ENCODE measurements at regions not wholly inside any gene's neighbourhood (a gene's known extent, or its start where the extent isn't known, plus 50 kb on each side); places are given as distances from the start of the nearest gene placed in this dataset.
"Not testable (repeated sequence)": the region's sequence is repeated elsewhere in the genome, so short reads cannot be mapped to it uniquely, and the experiment has no call there.

DNA sequence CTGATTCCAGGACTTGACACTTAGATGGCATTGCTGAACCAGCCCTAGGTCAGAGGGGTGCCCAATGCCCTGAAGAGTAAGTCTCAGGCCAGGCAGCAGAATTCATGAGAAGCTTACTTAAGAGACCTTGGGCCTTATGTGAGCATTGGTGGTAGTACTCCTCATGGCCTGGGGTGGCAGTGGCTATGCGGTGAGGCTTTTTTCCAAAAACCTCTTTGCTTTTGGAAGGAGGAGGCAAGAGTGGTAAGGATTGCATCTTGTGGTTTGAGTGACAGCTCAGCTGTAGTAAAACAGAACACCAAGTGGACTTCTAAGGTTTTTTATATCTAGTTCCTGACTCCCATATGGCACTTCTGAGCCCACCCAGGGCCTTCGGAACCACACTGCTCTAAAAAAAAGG lies 459.0 kb upstream of the STEAP1 start:
- TF ChIP-seq, protein P1, sequence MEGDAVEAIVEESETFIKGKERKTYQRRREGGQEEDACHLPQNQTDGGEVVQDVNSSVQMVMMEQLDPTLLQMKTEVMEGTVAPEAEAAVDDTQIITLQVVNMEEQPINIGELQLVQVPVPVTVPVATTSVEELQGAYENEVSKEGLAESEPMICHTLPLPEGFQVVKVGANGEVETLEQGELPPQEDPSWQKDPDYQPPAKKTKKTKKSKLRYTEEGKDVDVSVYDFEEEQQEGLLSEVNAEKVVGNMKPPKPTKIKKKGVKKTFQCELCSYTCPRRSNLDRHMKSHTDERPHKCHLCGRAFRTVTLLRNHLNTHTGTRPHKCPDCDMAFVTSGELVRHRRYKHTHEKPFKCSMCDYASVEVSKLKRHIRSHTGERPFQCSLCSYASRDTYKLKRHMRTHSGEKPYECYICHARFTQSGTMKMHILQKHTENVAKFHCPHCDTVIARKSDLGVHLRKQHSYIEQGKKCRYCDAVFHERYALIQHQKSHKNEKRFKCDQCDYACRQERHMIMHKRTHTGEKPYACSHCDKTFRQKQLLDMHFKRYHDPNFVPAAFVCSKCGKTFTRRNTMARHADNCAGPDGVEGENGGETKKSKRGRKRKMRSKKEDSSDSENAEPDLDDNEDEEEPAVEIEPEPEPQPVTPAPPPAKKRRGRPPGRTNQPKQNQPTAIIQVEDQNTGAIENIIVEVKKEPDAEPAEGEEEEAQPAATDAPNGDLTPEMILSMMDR (IDR thresholded peaks at IDR 0.05; ENCODE audit: low read depth, low read length) = no peak
- Histone ChIP-seq H3K27me3 (ENCODE audit: insufficient read depth, low read depth, severe bottlenecking) (no peaks in the 10 kb centered on the region), H3K4me3 (ENCODE audit: low read depth, low read length) (no peak overlapping the region), H3K36me3 (no peaks in the 10 kb centered on the region), H3K27ac (no peak overlapping the region), H3K9me3 (ENCODE audit: severe bottlenecking) (peaks cover 3% of the 10 kb centered on the region)
- no peak for DNase-seq

DNA sequence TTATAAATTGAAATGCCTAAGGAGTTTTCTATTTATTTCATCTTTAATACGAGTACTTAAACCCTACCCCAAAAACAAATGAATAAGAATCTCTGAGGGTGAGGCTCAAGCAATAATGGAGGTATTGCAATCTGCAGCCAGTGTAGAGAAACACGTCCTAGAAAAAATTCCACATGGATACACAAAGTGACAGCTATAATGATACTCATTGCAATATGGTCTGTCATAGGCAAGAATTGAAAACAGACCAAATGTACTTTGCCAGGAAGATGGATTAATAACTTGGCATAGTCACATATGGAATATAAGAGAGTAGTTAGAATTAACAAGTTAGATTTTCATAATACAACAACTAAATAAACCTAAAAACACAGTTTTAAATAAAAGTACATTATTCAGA lies 440.1 kb upstream of the STEAP1 start:
- Histone ChIP-seq H3K9me3 (ENCODE audit: severe bottlenecking) (no peaks in the 10 kb centered on the region), H3K27ac (no peak overlapping the region), H3K27me3 (ENCODE audit: insufficient read depth, low read depth, severe bottlenecking) (no peaks in the 10 kb centered on the region), H3K4me3 (ENCODE audit: low read depth, low read length) (no peak overlapping the region), H3K36me3 (no peaks in the 10 kb centered on the region)
- TF ChIP-seq, protein P1 (IDR thresholded peaks at IDR 0.05; ENCODE audit: low read depth, low read length) = no peak
- DNase-seq = no peak

DNA sequence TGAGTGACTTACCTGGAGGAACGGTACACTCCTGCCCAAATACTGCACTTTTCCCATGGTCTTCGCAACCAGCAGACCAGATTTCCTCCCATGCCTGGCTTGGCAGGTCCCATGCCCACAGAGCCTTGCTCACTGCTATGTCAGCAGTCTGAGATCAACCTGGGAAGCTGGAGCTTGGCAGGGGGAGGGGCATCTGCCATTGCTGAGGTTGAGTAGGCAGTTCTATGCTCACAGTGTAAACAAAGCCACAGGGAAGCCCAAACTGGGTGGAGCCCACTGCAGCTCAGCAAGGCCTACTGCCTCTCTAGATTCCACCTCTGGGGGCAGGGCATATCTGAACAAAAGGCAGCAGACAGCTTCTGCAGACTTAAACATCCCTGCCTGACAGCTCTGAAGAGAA lies 435.3 kb upstream of the STEAP1 start:
- H3K27ac ChIP-seq; H3K36me3 ChIP-seq; H3K4me3 ChIP-seq (ENCODE audit: low read depth, low read length); H3K27me3 ChIP-seq (ENCODE audit: insufficient read depth, low read depth, severe bottlenecking); DNase-seq; H3K9me3 ChIP-seq (ENCODE audit: severe bottlenecking): not testable (repeated sequence)

DNA sequence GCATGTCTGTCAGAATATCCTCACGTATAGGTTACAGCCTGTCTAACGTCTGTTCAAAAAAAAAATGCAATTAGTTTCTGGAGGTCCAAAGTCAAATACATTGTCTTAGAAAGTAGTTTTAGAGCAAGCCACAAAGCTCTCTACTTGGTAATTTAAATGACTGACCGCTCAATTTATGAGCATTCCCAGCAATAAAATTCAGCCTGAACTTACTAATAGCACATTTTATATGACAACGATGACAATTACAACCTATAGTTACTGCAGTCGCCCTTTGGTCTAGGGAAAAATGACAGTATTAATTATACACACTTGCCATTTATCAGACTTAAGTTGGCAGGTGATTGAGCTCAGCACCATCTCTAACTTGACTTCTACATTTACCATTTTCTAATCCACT lies 425.8 kb upstream of the STEAP1 start:
- Histone ChIP-seq H3K27ac (no peak overlapping the region), H3K4me3 (ENCODE audit: low read depth, low read length) (no peak overlapping the region), H3K9me3 (ENCODE audit: severe bottlenecking) (no peaks in the 10 kb centered on the region), H3K36me3 (no peaks in the 10 kb centered on the region), H3K27me3 (ENCODE audit: insufficient read depth, low read depth, severe bottlenecking) (no peaks in the 10 kb centered on the region)
- no peak for DNase-seq
- TF ChIP-seq, protein P1 (IDR thresholded peaks at IDR 0.05; ENCODE audit: low read depth, low read length) = no peak

DNA sequence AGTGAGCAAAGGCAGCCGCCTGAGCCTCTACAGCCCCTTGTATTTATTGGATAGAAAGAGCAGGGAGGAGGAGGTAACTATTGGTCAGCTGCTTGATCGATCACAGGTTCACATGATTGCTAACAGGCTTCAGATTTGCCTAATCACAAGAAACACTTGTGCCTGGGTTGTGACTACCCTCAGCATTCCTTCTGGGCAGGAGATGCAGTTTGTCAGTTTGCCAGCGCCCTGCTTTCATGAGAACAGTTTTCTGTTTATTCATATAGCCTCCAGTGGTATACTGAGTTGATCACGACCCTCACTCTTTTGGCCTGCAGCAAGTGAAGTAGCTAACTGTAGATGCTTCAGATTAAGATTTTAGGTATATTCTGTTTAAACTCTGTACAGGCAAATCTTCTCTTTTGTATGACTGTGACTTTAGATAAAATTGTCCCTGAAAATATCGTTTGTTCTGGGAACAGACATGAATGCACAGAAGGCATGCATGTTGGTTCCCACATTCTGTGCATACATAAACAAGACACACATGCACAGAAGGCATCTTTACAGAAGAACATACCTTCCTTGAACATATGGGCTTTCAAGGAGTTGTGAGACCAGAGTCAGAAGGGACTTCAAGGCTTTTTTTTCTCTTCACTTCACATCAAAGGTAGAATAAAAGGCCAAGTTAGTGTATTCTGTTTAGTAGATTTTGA lies 422.4 kb upstream of the STEAP1 start:
- no peaks in the 10 kb centered on the region for H3K27me3 ChIP-seq (ENCODE audit: insufficient read depth, low read depth, severe bottlenecking)
- no peaks in the 10 kb centered on the region for H3K36me3 ChIP-seq
- no peak overlapping the region for H3K4me3 ChIP-seq (ENCODE audit: low read depth, low read length)
- H3K9me3 ChIP-seq (ENCODE audit: severe bottlenecking) = no peaks in the 10 kb centered on the region
- no peak for DNase-seq
- no peak overlapping the region for H3K27ac ChIP-seq
- TF ChIP-seq, protein P1 (IDR thresholded peaks at IDR 0.05; ENCODE audit: low read depth, low read length) = no peak

DNA sequence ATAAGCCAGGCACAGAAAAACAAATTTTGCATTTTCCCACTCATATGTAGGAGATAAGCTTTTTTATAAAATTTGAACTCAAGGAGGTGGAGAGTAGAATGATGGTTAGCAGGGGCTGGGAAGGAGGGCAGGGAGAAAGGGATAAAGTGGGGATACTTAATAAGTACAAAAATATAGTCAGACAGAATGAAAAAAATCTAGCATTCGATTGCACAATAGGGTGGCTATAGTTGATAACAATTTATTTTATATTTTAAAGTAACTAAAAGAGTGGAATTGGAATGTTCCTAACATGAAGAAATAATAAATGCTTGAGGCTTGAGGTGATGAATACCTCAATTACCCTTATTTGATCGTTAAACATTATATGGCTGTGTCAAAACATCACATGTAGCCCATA lies 415.7 kb upstream of the STEAP1 start:
- Histone ChIP-seq H3K4me3 (ENCODE audit: low read depth, low read length) (no peak overlapping the region), H3K36me3 (no peaks in the 10 kb centered on the region), H3K27me3 (ENCODE audit: insufficient read depth, low read depth, severe bottlenecking) (no peaks in the 10 kb centered on the region), H3K27ac (no peak overlapping the region), H3K9me3 (ENCODE audit: severe bottlenecking) (no peaks in the 10 kb centered on the region)
- DNase-seq = no peak
- TF ChIP-seq, protein P1 (IDR thresholded peaks at IDR 0.05; ENCODE audit: low read depth, low read length) = no peak

All from WERI-Rb-1 (cell line).